GM19438 (cell line): ENCODE measurements at regions not wholly inside any gene's neighbourhood (a gene's known extent, or its start where the extent isn't known, plus 50 kb on each side); places are given as distances from the start of the nearest gene placed in this dataset.

ENCODE experiments used
- ATAC-seq: cut with Tn5 transposase; IDR thresholded peaks from one replicate; pipeline ENCODE4 v1.9.1; 2021; ENCODE audit warnings: low read depth; ENCODE audit not compliant: unreplicated experiment

- no peak for ATAC-seq
These were observed 135.0 kb upstream of the ZNF804A start for GRCh38 chr2:184463102-184463865.

GRCh38 chr2:184463866-184464248, 134.5 kb upstream of the ZNF804A start:
- no peak for ATAC-seq

DNA sequence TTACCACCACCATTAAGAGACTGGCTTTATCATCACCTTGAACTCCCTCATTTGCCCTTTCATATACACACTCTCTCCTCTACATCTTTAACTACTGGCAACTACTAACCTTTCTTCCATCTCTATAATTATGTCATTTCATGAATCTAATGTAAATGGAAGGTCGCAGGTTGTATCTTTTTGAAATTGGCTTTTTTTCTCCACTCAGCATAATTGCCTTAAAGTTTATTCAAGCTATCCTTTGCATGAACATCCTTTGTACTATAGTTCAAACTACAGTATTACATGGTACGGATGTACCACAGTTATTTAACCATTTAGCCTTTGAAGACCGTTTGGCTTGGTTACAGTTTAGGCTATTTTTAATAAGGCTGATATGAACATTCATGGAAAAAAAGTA, 129.5 kb upstream of the ZNF804A start:
- no peak for ATAC-seq

- no peak for ATAC-seq
These were observed 125.8 kb upstream of the ZNF804A start for GRCh38 chr2:184472481-184472880.

- ATAC-seq, result no peak
These were observed 116.5 kb upstream of the ZNF804A start for GRCh38 chr2:184481865-184482264.

GRCh38 chr2:184498936-184499335, 99.4 kb upstream of the ZNF804A start:
- ATAC-seq, result no peak

DNA sequence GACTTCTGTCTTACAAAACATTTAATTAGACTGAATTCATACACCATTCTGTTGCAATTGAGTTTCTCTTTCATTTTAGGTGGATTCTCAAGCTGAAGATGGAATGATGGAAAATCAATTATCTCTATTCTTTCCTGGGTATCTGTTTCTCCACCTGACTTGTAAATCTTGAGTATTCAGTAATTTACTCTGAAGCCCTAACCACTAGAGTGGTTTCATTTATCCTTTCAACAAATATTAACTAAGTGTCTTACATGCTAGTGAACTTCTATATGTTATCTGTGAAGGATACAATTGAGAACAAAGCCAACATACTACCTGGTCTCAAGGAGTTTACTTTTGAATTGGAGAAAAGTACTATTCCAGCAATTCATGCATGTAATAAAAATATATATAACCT, 94.1 kb upstream of the ZNF804A start:
- no peak for ATAC-seq

- ATAC-seq, result no peak
These were observed 91.1 kb upstream of the ZNF804A start for GRCh38 chr2:184507254-184507653.

DNA sequence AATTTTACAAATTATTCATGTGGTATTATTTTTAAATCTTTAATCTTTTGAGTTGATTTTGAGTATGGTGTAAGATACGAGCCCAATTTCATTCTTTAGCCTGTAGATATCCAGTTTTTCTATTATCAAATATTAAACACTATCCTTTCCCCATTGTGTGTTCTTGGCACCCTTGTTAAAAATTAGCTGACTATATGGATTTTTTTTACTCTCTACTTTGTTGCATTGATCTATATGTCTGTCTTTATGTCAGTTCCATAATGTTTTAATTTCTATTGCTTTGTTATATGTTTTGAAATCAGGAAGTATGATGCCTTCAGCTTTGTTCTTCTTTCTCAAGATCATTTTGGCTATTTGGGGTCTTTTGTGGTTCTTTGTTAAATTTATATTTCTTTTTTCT, 80.9 kb upstream of the ZNF804A start:
- ATAC-seq, result no peak

GRCh38 chr2:184520441-184520840, 77.9 kb upstream of the ZNF804A start:
- no peak for ATAC-seq

- no peak for ATAC-seq
These were observed 74.6 kb upstream of the ZNF804A start for GRCh38 chr2:184523732-184524131.

GRCh38 chr2:184524551-184525382, 73.6 kb upstream of the ZNF804A start:
- ATAC-seq, result no peak

DNA sequence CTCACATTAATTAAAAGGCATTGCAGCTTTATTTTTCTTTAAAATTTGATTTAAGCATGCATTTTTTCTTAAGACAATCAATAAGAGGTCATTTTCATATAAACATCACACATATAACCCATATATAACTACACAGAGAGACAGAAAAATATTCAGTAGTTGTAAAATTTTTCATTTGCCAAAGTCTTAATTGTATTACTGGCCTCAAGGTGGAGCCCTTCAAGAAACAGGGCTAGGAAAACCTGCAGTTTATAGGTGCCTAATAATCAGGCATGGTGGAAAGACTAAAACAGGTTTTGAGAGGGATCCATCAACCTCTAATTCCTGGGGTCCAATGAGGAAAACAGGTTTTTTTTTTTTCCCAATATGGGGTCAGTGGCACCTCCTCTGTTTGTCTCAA, 71.3 kb upstream of the ZNF804A start:
- no peak for ATAC-seq

GRCh38 chr2:184528119-184528518, 70.2 kb upstream of the ZNF804A start:
- no peak for ATAC-seq

DNA sequence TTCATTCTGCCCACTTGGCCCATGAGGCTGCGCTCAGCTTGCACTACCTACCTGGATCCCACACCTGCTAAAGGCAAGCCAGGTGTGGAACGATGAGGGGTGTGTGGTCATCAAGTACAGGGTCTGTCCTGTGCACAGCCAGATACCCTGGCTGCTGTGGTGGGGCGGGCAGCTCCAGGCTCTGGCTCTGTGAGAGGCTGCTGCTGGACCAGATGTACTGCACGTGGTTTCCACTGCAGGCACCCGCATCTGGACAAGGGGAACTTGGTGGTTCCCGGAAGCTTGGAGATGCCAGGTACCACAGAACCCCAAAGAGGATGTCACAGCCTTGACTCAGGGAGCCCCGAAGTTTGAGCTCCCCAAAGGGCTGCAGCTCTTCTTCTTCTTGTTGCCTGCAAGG, 68.1 kb upstream of the ZNF804A start:
- no peak for ATAC-seq

DNA sequence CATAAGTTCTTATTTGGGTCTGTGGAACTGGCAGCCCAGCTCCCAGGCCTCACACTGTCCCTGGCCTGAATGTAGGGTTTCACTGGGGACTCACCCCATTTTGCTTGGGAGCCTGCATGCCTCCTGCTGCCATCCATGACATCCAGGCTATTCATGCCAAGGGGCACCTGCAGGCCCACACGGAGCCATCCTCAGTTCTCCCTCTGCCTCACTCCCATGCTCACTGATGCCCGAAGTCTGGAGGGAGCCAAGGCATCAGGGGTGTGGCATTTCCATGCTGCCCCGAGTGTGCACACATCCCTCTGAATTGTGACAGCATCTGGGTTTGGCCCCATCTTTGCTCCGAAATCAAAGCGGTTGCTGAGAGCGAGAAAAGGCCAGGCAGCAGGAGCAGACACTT, 67.4 kb upstream of the ZNF804A start:
- no peak for ATAC-seq

GRCh38 chr2:184532551-184532950, 65.8 kb upstream of the ZNF804A start:
- ATAC-seq, result no peak

DNA sequence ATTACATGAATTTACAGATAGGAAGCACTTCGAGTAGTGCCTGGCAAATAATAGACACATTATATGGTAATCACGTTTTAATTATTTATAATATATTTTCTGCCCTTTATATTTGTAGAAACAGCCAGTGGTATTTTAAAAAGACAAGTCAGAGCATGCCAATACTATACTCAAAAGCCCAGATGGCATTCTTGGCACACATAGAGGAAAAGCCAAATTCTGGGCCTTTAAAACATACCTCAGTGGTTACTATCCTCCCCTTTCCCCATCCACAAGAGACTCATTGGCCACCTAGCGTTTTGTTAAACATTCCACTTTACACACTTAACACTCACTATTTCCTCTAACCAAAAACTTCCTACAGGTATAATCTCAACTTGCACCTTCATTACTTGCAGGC, 63.3 kb upstream of the ZNF804A start:
- no peak for ATAC-seq

DNA sequence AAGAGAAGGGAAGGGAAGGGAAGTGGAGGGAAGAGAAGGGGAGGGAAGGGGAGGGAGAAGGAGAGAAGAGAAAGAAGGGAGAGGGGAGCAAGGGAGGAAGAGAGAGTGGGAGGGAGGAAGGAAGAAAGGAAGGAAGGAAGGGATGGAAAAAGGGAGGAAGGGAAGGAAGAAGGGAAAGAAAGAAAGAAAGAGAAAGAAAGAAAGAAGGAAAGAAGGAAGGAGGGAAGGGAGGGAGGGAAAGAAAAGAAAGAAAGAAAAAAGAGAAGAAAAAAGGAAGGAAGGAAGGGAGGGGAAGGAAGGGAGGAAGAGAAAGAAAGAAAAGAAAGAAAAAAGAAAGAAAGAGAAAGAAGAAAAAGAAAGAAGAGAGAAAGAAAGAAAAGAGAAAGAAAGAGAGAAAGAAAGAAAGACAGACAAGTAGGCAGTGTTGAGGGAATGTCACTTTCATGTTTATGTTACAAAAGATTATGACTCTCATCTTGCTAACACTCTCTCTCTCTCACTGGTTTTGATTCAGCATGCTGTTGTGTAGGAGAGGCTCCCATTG, 58.0 kb upstream of the ZNF804A start:
- ATAC-seq, result no peak

GRCh38 chr2:184541591-184541990, 56.7 kb upstream of the ZNF804A start:
- no peak for ATAC-seq

DNA sequence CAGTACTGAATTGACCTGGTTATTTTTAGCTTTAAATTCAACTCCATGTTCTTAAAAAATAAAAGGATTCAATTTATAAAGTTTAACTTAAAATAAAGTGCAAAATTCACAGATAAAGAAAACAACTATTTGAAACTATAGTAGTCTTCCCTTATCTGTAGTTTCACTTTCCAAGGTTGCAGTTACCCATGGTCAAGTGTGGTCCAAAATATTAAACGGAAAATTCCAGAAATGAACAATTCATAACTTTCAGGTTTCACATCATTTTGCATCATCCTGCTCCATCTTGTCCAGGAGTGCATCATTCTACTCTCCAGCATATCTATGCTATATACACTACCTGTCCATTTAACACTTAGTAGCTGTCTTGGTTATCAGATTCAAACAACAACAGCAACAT, 54.5 kb upstream of the ZNF804A start:
- ATAC-seq, result no peak
